ENCODE measurements at regions not wholly inside any gene's neighbourhood (a gene's known extent, or its start where the extent isn't known, plus 50 kb on each side); places are given as distances from the start of the nearest gene placed in this dataset.
A peak's percentile ranks its signal among the peaks of the same experiment; 100 is the strongest.

DNA sequence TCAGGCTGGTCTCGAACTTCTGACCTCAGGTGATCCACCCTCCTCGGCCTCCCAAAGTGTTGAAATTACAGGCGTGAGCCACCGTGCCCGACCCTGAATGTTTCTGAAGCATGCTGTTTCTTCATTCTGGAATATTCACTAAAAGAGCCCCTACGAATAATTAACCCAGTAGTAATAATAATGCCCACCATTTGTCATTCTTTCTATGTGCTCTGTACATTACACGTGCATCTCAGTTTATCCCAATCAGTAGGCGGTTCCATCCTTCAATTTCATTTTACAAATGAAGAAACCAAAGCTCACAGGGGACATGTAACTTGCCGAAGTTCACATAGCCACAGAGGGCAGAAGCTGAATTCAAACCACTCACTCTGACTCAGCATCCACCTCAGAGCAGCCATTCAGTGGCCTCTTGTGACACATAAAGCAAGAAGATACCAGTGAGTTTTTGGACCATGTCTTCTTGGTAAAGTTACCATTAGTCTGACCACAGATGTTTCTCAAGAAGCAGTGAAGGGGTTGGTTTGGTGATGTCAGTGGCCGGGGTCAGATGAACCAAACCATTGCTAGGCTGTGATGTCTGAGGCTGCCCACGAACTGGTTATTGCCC is 71.9 kb upstream of the DUSP5 start (continued):
- no peak; the same call in 1 of the 2 replicates for TF ChIP-seq JUND (IDR thresholded peaks at IDR 0.05; ENCODE audit: low read depth, low read length)
- TF ChIP-seq RB1 (IDR thresholded peaks at IDR 0.05; ENCODE audit: borderline replicate concordance): no peak
- TF ChIP-seq NFIC (IDR thresholded peaks at IDR 0.05; ENCODE audit: low read depth, low read length): peak; percentile 85
- no peak for TF ChIP-seq LARP7 (IDR thresholded peaks at IDR 0.05)
- peak; percentile 96 for TF ChIP-seq RUNX3 (IDR thresholded peaks at IDR 0.05; ENCODE audit: low read length)
- TF ChIP-seq ATF7 (IDR thresholded peaks at IDR 0.05; ENCODE audit: low read depth): peak; percentile 80
- peak; percentile 87 for TF ChIP-seq IRF4 (IDR thresholded peaks at IDR 0.05; ENCODE audit: low read depth, low read length)
- TF ChIP-seq PAX8 (IDR thresholded peaks at IDR 0.05): no peak
- no peak for TF ChIP-seq EZH2 (IDR thresholded peaks at IDR 0.05; ENCODE audit: borderline replicate concordance, control insufficient read depth, low read depth, low read length)
- TF ChIP-seq SREBF2 (IDR thresholded peaks at IDR 0.05; ENCODE audit: low read length): no peak
- TF ChIP-seq MXI1 (IDR thresholded peaks at IDR 0.05; ENCODE audit: low read depth, low read length): no peak
- peak; percentile 70; the same call in 1 of the 2 replicates for TF ChIP-seq TCF3 (IDR thresholded peaks at IDR 0.05; ENCODE audit: borderline replicate concordance, insufficient read depth, low read depth, low read length)
- TF ChIP-seq SMAD1 (IDR thresholded peaks at IDR 0.05; ENCODE audit: low read depth, partially characterized antibody): no peak
- TF ChIP-seq, protein P1, sequence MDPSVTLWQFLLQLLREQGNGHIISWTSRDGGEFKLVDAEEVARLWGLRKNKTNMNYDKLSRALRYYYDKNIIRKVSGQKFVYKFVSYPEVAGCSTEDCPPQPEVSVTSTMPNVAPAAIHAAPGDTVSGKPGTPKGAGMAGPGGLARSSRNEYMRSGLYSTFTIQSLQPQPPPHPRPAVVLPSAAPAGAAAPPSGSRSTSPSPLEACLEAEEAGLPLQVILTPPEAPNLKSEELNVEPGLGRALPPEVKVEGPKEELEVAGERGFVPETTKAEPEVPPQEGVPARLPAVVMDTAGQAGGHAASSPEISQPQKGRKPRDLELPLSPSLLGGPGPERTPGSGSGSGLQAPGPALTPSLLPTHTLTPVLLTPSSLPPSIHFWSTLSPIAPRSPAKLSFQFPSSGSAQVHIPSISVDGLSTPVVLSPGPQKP (IDR thresholded peaks at IDR 0.05; ENCODE audit: low read depth, low read length): no peak
- TF ChIP-seq ZNF24 (IDR thresholded peaks at IDR 0.05): peak; percentile 89
- TF ChIP-seq BCL3 (IDR thresholded peaks at IDR 0.05; ENCODE audit: borderline replicate concordance, insufficient read depth, low read depth, low read length, poor library complexity, severe bottlenecking): peak; percentile 77
- TF ChIP-seq ZNF217 (IDR thresholded peaks at IDR 0.05): peak; percentile 59; the same call in 1 of the 2 replicates
- peak; percentile 89 for TF ChIP-seq JUNB (IDR thresholded peaks at IDR 0.05)
- TF ChIP-seq IRF5 (IDR thresholded peaks at IDR 0.05; ENCODE audit: borderline replicate concordance): no peak
- TF ChIP-seq, protein P2, sequence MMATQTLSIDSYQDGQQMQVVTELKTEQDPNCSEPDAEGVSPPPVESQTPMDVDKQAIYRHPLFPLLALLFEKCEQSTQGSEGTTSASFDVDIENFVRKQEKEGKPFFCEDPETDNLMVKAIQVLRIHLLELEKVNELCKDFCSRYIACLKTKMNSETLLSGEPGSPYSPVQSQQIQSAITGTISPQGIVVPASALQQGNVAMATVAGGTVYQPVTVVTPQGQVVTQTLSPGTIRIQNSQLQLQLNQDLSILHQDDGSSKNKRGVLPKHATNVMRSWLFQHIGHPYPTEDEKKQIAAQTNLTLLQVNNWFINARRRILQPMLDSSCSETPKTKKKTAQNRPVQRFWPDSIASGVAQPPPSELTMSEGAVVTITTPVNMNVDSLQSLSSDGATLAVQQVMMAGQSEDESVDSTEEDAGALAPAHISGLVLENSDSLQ (IDR thresholded peaks at IDR 0.05): no peak
- no peak for TF ChIP-seq ZNF274 (IDR thresholded peaks at IDR 0.05; ENCODE audit: insufficient read depth, insufficient read length)
- TF ChIP-seq IKZF2 (IDR thresholded peaks at IDR 0.05): peak; percentile 68 to 85; a peak in 3 of 4 replicates
- TF ChIP-seq CEBPB (IDR thresholded peaks at IDR 0.05; ENCODE audit: borderline replicate concordance in 1 of 2, low read depth in 2 of 2, low read length in 2 of 2): no peak
- TF ChIP-seq EED (IDR thresholded peaks at IDR 0.05; ENCODE audit: low read depth): no peak; the same call in 1 of the 2 replicates
- peak; percentile 61 for TF ChIP-seq NR2C1 (IDR thresholded peaks at IDR 0.05)
- TF ChIP-seq USF2 (IDR thresholded peaks at IDR 0.05; ENCODE audit: borderline replicate concordance, low read depth, low read length): no peak
- peak; percentile 67 for TF ChIP-seq IKZF1 (conservative IDR thresholded peaks at IDR 0.05)
- TF ChIP-seq NR2C2 (IDR thresholded peaks at IDR 0.05; ENCODE audit: borderline replicate concordance, control insufficient read depth, insufficient read length, low read depth): no peak
